HEK293 (cell line): ENCODE measurements at regions not wholly inside any gene's neighbourhood (a gene's known extent, or its start where the extent isn't known, plus 50 kb on each side); places are given as distances from the start of the nearest gene placed in this dataset.

ENCODE experiments used
- REST ChIP-seq: fragments of 450-650 bp; formaldehyde crosslinking; IDR thresholded peaks from 2 replicates; pipeline ENCODE4 v1.5.1; 2016; ENCODE audit warnings: missing biosample characterization, missing genetic modification characterization
- ZFP41 ChIP-seq: fragments of 450-650 bp; formaldehyde crosslinking; IDR thresholded peaks from 2 replicates; pipeline ENCODE4 v1.5.1; 2016; ENCODE audit warnings: missing biosample characterization, missing genetic modification characterization, borderline replicate concordance
- ZNF24 ChIP-seq: fragments of 450-650 bp; formaldehyde crosslinking; IDR thresholded peaks from 2 replicates; pipeline ENCODE4 v1.5.1; 2016; ENCODE audit warnings: missing biosample characterization, missing genetic modification characterization
- ZNF514 ChIP-seq: fragments of 450-650 bp; formaldehyde crosslinking; IDR thresholded peaks from 2 replicates; pipeline ENCODE4 v1.5.1; 2016; ENCODE audit warnings: missing biosample characterization, missing genetic modification characterization
- ZNF621 ChIP-seq: fragments of 450-650 bp; formaldehyde crosslinking; IDR thresholded peaks from 2 replicates; pipeline ENCODE4 v1.5.1; 2017; ENCODE audit warnings: missing biosample characterization, missing genetic modification characterization
- ZNF660 ChIP-seq: fragments of 450-650 bp; IDR thresholded peaks from 2 replicates; pipeline ENCODE4 v1.5.1; 2018; ENCODE audit warnings: missing biosample characterization, mild to moderate bottlenecking, missing genetic modification characterization
- TF ChIP-seq, protein P1 (sequence below): fragments of 450-650 bp; formaldehyde crosslinking; IDR thresholded peaks from 2 replicates; pipeline ENCODE4 v1.5.1; 2016; ENCODE audit warnings: missing biosample characterization, missing genetic modification characterization
- TF ChIP-seq, protein P2 (sequence below): fragments of 450-650 bp; formaldehyde crosslinking; IDR thresholded peaks from 2 replicates; pipeline ENCODE4 v1.5.1; 2016; ENCODE audit warnings: missing biosample characterization, missing genetic modification characterization

DNA sequence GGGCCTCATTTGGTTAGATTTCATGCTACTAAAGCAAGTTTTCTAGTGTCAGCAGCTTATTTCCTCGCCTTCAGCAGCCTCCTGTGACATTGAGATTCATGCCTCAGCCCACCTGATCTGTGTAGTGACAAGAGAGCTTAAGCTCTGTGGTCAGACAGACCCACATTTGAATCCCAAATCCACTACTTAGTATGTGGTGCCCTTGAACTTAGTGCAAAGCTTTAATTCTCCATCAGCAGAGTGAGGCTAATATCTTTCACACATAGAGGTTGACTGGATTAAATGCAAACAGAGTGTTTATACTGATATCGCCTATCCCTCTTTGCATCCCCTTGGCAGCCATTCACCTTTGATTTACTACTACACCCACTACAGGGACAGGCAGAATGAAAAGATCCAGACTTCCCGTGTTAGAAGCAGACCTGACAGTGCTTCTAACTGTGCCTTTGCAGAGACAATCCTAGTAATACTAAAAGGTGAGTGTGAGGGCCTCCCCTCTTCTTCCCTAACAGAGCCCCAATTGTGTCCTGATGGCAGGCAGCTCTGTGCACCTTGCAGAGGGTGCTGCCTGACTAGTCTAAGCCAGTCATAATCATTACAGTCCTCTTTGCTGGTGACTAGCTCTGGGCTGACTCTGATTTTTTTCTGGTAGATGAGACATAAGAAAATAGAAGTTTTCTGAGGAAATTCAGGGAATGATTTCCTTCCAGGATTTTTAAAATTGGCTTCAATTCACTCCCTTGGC lies 264.0 kb downstream of the CTH start:
- no peak for TF ChIP-seq ZNF514 (tag by site-specific recombination)
- no peak for TF ChIP-seq ZNF660 (tag by site-specific recombination)
- no peak for TF ChIP-seq ZFP41 (tag by site-specific recombination)
- TF ChIP-seq, protein P1, sequence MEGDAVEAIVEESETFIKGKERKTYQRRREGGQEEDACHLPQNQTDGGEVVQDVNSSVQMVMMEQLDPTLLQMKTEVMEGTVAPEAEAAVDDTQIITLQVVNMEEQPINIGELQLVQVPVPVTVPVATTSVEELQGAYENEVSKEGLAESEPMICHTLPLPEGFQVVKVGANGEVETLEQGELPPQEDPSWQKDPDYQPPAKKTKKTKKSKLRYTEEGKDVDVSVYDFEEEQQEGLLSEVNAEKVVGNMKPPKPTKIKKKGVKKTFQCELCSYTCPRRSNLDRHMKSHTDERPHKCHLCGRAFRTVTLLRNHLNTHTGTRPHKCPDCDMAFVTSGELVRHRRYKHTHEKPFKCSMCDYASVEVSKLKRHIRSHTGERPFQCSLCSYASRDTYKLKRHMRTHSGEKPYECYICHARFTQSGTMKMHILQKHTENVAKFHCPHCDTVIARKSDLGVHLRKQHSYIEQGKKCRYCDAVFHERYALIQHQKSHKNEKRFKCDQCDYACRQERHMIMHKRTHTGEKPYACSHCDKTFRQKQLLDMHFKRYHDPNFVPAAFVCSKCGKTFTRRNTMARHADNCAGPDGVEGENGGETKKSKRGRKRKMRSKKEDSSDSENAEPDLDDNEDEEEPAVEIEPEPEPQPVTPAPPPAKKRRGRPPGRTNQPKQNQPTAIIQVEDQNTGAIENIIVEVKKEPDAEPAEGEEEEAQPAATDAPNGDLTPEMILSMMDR (tag by site-specific recombination) = no peak
- TF ChIP-seq ZNF24 (tag by site-specific recombination) = no peak
- no peak for TF ChIP-seq ZNF621 (tag by site-specific recombination)
- TF ChIP-seq REST (tag by site-specific recombination) = no peak
- TF ChIP-seq, protein P2, sequence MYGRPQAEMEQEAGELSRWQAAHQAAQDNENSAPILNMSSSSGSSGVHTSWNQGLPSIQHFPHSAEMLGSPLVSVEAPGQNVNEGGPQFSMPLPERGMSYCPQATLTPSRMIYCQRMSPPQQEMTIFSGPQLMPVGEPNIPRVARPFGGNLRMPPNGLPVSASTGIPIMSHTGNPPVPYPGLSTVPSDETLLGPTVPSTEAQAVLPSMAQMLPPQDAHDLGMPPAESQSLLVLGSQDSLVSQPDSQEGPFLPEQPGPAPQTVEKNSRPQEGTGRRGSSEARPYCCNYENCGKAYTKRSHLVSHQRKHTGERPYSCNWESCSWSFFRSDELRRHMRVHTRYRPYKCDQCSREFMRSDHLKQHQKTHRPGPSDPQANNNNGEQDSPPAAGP (tag by site-specific recombination) = no peak
